ENCODE measurements at regions not wholly inside any gene's neighbourhood (a gene's known extent, or its start where the extent isn't known, plus 50 kb on each side); places are given as distances from the start of the nearest gene placed in this dataset.
A peak's percentile ranks its signal among the peaks of the same experiment; 100 is the strongest.

GRCh38 chr12:126912111-126912510 is 1354.9 kb upstream of the TMEM132C start:
- Histone ChIP-seq H3K4me1 (no peaks in the 10 kb centered on the region), H3K4me3 (no peak overlapping the region), H3K27ac (replicated peaks in 1 of 4) (no peak overlapping the region), H3K9me3 (no peaks in the 10 kb centered on the region), H3K27me3 (no peaks in the 10 kb centered on the region), H3K36me3 (no peaks in the 10 kb centered on the region)
- intact Hi-C loops (cut with DNase I), result no loop called here
- TF ChIP-seq EP300 (IDR thresholded peaks at IDR 0.05), result no peak
- TF ChIP-seq CTCF (IDR thresholded peaks at IDR 0.05), result no peak
- TF ChIP-seq POLR2A (IDR thresholded peaks at IDR 0.05; ENCODE audit: low read depth), result no peak
- no peak for TF ChIP-seq POLR2AphosphoS5 (IDR thresholded peaks at IDR 0.05)
- WGBS, result 79% methylated on average over 6 of the region's 6 CpGs
- peak; percentile 39 for DNase-seq (ENCODE audit: extremely low spot score)

GRCh38 chr12:126914170-126914793 is 1352.7 kb upstream of the TMEM132C start:
- Histone ChIP-seq H3K9me3 (no peaks in the 10 kb centered on the region), H3K4me3 (no peak overlapping the region), H3K27ac (replicated peaks in 1 of 4) (no peak overlapping the region), H3K4me1 (no peaks in the 10 kb centered on the region), H3K36me3 (no peaks in the 10 kb centered on the region), H3K27me3 (no peaks in the 10 kb centered on the region)
- DNase-seq (ENCODE audit: extremely low spot score), result no peak
- intact Hi-C loops (cut with DNase I), result no loop called here
- TF ChIP-seq EP300 (IDR thresholded peaks at IDR 0.05) (no peak), CTCF (IDR thresholded peaks at IDR 0.05) (no peak), POLR2A (IDR thresholded peaks at IDR 0.05; ENCODE audit: low read depth) (no peak), POLR2AphosphoS5 (IDR thresholded peaks at IDR 0.05) (no peak)
- WGBS, result 52% methylated on average over 5 of the region's 5 CpGs

- 25% methylated on average over 6 of the region's 6 CpGs for WGBS
- Histone ChIP-seq H3K4me1 (no peaks in the 10 kb centered on the region), H3K9me3 (no peaks in the 10 kb centered on the region), H3K36me3 (no peaks in the 10 kb centered on the region), H3K27me3 (no peaks in the 10 kb centered on the region), H3K4me3 (no peak overlapping the region), H3K27ac (replicated peaks in 1 of 4) (no peak overlapping the region)
- intact Hi-C loops (cut with DNase I), result no loop called here
- TF ChIP-seq POLR2A (IDR thresholded peaks at IDR 0.05; ENCODE audit: low read depth), result no peak
- TF ChIP-seq CTCF (IDR thresholded peaks at IDR 0.05), result no peak
- no peak for TF ChIP-seq EP300 (IDR thresholded peaks at IDR 0.05)
- no peak for TF ChIP-seq POLR2AphosphoS5 (IDR thresholded peaks at IDR 0.05)
- DNase-seq (ENCODE audit: extremely low spot score), result no peak
Measured at GRCh38 chr12:126915309-126915708, 1351.7 kb upstream of the TMEM132C start.

- no peak overlapping the region for H3K27ac ChIP-seq (replicated peaks in 1 of 4)
- no peak overlapping the region for H3K4me3 ChIP-seq
- 60% methylated on average over 7 of the region's 7 CpGs for WGBS
- no peaks in the 10 kb centered on the region for H3K9me3 ChIP-seq
- no peak for DNase-seq (ENCODE audit: extremely low spot score)
- H3K27me3 ChIP-seq, result peaks cover 0 to 7% (median 0%) of the 10 kb centered on the region in 4 donors
- no peaks in the 10 kb centered on the region for H3K36me3 ChIP-seq
- no peak for TF ChIP-seq POLR2A (IDR thresholded peaks at IDR 0.05; ENCODE audit: low read depth)
- TF ChIP-seq CTCF (IDR thresholded peaks at IDR 0.05), result peak in 1 of 3 experiments; percentile 16
- no peak for TF ChIP-seq EP300 (IDR thresholded peaks at IDR 0.05)
- TF ChIP-seq POLR2AphosphoS5 (IDR thresholded peaks at IDR 0.05), result no peak
- no peaks in the 10 kb centered on the region for H3K4me1 ChIP-seq
- intact Hi-C loops (cut with DNase I), result no loop called here
Measured at GRCh38 chr12:126926023-126926594, 1340.9 kb upstream of the TMEM132C start.

- Histone ChIP-seq H3K27ac (replicated peaks in 1 of 4) (no peak overlapping the region), H3K27me3 (no peaks in the 10 kb centered on the region), H3K36me3 (no peaks in the 10 kb centered on the region), H3K4me1 (no peaks in the 10 kb centered on the region), H3K9me3 (no peaks in the 10 kb centered on the region), H3K4me3 (no peak overlapping the region)
- TF ChIP-seq POLR2AphosphoS5 (IDR thresholded peaks at IDR 0.05), result no peak
- TF ChIP-seq CTCF (IDR thresholded peaks at IDR 0.05), result no peak
- TF ChIP-seq EP300 (IDR thresholded peaks at IDR 0.05), result no peak
- intact Hi-C loops (cut with DNase I), result no loop called here
- WGBS, result 93% methylated on average over 13 of the region's 13 CpGs
- no peak for DNase-seq (ENCODE audit: extremely low spot score)
Measured at GRCh38 chr12:126930234-126930633, 1336.7 kb upstream of the TMEM132C start.
